ENCODE measurements at regions not wholly inside any gene's neighbourhood (a gene's known extent, or its start where the extent isn't known, plus 50 kb on each side); places are given as distances from the start of the nearest gene placed in this dataset.

DNA sequence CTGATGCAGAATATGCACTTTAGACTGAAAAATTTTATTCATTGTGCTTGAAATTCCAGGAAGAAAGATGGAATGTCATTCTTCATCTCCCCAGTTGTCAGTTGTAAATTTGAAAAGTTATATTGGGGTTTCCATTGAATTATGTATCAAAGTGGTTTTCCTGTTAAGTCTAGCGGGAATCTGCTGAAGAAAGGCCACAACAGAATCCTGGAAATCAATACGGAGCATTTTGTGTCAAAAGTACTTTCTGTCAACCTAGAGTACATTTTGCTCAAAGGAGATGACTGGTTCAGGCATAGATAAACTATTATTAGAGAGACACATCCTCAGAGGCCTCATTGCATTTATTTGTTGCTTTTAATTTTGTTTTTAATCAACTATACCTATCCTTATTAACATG, 538.2 kb upstream of the SEMA3D start:
- no peak for DNase-seq

DNA sequence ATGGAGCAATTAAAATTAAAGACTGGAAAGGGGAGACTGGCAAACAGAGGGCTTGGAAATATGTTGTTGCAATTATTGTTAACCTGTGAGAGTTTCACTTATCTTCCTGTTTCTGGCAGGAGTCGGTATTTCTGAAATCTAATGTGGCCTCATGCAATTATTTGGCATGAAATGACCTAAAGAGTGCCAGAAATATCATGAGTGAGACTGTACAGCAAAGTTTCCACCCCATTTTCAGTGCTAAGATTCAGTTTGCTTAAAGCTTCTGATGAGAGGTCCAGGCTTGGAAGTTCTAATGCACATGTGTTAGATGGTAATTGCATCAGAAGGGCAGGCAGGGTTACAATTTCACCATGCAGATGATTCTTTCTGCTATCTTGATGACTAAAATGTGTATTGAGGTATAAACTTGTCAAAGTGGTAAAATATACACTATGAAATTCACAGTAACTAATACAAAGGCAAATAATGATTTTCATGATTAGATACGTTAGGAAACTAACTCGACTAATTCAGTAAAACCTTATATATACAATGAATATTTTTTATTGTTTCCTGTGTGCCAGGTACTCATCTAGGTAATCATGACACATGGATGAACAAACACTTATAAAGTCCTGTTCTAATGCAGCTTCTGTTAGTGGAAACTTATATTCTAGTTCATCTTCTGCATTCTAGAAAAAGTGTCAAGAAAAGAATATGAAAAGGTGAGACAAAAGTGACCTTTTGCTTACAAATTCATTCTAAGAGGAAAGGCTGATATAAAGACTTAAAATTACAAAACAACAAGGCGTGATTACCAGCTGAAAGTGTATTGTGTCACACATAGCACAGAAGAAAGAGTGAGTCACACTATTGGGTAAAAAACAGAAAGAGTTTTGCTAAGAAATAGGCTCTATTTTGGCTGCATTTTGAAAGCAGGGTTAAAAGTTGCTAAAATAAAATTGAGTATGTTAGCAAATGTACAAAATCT, 533.4 kb upstream of the SEMA3D start:
- DNase-seq, result no peak

DNA sequence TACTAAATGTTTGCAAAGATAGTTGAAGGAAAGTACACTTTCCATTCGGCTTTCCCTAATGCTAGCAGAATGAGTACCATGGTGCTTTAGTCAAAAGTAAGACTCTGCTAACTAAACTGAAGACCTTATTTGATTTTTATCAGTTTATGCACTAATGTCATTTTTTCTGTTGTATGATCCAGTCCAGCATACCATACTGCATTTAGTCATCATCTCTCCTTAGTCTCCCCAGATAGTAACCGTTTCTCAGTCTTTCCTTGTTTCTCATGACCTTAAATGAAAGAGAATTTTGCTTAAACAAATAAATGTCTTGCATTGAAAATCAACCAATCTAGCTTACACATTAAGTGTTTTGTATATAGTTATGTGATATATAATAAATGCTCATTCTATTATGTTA, 529.5 kb upstream of the SEMA3D start:
- no peak for DNase-seq

DNA sequence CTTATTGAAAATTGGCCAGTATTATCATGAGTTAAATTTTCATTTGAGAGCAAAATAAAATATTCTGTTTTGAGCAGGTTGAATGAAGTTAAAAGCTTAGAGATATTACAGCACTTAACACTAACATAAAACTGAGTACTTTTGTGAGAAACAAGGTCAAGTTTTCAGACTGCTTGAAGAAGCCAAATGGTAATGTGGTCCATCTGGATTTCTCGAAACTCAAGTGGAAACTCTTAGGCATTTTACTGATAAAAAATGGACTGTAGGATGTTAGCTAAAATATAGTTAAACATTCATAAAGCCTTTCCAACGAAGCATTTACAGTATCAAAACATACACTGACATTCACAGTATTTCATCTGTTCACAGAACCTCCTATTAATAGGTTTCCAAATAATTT, 528.1 kb upstream of the SEMA3D start:
- no peak for DNase-seq

DNA sequence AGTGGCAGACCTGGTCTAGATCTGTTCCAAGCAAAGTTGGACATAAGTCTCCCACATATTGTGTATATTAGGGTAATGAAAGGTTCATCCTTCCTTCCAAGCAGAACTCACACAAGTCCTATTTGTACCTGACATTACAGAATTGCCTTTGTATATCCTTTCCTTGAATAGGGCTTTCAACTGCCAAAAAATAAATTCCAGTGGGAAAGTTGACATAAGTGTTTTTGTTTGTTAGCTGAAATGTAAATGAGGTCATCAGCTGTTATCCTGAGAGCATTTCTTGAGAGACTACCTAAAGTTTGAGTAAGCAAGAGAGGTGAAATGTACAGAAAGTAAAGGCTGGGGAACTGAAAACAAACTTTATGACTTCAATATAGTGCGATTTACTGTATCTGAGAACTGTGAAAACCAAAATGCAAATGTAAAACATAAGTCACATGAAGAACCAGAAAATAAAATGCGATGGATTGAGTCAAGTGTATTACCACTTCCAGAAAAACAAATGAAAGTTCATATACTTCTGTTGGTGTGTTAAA, 527.3 kb upstream of the SEMA3D start:
- DNase-seq, result no peak

DNA sequence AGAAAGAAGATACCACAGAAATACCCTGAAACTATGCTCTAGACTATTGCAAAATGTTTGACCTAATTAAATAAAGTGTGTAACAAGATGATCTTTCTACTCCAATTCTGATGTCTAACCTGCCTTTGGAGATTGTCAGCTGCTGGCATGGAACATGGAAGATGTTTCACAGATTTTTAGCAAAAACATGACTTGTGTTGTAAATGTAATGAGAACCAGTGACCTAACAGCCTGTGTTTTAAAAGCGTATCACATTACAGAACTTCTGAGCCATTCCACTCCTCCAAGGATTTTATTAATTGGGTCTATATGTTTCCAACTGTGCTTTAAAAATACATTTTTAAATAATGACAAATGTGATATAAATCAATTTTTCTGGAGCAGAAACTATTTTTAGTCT, 526.3 kb upstream of the SEMA3D start:
- DNase-seq, result no peak

DNA sequence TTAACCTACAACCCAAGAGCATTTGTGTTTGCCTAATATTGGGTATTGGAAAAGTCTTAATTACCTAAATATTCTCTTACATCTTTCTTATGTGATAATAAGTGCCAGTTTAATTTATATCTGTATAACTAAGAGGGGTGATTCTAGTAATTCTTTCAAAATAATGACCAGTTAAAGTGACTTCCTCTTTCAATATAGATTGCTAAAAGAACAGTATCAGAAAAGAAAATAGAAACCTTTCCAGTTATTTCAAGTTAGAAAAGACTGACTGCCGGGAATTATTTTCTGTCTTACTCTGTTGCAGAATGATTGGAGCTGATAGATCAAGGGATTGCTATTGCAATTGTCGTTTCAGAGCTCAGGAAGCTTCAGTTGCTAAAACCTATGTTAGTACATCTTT, 525.0 kb upstream of the SEMA3D start:
- no peak for DNase-seq

DNA sequence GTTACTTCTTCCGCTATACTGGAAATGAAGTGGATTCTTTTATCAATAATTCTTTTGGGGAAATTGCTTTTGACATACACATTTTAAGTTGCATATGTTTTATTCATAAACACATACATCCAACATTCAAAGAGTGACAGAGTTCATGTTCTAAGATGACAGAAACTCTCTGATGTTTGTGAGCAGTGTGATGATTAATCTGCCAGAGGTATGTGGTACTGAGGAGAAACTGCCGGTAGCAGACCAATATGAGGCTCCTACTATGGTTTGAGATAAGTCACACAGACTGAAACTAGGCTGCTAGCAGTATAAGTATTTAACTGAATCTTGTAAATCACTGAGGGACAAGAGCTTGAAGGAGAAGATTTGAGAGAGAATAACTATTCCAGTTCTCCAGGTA, 524.1 kb upstream of the SEMA3D start:
- no peak for DNase-seq

DNA sequence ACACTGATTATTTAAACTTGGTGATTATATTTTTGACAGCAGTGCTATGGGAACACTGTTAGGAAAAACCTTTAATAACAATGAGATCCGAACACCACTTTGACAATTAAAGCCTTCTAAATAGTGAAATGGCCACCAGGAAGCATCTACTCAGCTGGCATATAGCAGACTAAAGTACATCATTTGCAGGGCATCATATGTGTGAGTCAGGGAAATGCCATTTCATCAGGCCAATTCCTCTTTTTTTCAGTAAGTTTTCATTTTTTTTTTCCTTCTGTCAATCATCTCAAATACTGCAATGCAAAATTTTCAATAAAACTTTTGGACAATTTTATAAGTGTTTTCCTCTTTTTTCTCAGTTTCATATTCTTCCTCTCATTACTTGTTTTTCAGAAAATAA, 521.4 kb upstream of the SEMA3D start:
- no peak for DNase-seq

DNA sequence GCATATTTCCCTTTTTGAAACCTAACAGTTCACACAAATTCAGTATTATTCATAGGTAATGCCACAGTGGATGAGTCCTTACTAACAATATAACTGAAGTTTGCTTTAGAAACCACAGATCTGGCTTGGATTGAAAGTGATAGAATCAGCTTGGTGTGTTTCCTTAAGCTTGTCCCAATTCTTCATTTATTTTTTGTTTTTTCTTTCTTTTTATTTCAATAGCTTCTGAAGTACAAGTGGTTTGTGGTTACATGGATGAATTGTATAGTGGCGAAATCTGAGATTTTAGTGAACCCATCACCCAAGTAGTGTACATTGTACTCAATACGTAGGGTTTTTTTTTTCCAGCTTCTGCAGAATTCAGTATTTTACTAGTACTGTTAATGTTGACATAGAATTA, 518.2 kb upstream of the SEMA3D start:
- DNase-seq, result no peak

DNA sequence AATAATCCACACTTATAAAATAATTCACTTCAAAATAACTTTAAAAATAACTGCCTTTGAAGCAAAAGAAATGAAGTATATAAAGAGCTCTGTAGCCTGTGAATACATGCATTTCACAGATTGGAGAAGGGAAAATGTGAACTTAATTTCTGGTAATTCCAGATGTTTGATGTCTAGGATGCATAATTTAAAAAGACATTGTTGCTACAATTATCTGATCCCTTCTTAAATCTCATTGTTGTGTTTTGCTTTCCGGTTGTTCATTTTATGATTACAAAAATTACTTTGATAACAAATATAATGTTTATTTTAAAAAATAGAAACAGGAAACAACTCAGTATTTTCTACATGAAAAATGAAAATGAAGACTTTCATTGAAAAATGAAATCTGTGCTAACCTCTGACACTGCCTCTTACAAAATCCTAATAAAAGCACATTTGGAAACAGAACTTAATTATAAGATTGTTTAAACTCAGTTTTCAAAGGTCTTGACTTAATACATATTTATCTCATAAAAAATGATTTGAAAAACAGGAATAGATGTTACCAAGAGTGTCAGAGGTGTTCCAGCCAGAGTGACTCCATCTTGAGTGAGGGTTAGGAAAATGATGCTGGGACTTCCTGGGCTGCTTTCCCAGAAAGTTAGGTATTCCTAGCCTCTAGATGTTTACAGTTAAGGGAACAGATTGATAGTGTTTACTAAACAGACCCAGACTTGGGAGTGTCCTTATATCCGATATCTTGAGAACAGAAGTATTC, 516.6 kb upstream of the SEMA3D start:
- DNase-seq, result no peak

DNA sequence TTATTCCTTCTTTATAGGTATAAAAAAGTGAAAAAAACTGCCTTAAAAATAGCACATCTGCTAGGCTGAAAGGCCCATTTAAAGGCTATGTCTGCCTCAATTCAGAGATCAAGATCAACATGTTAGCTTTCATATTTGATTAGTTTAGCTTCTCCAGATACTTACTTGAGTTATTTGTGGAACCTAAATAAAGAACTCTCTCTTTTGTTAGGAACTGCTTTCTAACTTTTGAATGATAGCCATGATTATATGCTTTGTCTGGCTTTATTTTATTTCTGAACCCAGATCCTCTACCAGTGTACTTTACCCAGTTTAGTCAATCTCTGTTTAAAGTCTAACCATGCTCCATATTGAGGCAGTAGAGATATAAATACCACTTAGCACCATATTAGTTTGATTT, 515.5 kb upstream of the SEMA3D start:
- DNase-seq, result no peak

DNA sequence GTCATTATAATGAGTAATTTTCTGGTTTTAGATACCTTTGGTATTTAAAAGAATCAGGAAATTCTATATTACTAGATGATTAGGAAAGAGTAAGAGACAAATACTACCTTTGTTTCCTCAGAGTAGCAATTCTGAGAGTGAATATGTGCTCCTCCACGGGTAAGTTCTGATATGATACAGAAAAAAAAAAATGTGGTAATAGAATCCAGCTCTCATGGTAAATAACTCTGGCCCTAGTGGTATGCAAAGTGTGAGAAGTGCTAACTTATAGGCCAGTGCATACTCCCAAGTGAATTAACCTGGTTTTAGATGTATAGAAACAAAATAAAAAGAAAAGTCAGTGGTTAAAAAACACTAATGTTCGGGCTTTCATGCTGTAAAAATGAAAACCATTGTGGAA, 512.6 kb upstream of the SEMA3D start:
- no peak for DNase-seq

DNA sequence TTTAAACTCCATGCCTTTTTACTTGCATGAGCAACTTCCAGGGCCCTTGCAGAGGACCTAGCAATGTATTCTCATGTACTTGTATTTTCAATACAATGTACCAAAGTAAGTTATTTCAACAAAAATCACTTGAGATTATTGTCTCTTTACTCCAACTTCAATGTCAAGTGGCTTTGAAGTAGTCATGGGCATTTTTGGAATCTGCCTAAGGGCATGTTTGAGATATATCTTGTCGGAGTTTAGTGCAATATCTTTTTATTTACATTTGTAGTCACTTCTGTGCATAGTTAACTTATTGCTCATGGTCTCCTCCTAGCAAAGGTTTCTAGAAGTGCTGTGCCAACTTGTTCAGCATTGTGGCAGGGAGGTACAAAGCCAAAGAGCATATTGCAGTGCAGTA, 508.7 kb upstream of the SEMA3D start:
- DNase-seq, result no peak

DNA sequence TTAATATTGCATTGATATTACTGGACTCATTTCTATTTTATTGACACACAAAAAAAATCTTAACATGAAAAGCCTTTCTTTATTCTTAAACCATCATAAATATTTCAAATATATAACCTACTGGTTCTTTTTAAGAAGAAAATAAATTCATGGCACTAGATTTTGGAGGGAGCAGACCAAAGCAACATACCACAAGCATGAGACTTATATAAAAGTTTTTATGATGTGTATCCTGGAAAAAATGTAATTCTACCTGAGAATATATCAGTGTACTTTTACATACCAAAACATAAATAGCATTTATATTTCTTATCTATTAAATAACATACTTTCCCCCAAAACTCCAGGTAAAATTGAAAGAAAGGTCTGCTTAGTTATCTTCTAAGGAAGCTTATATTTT, 508.2 kb upstream of the SEMA3D start:
- no peak for DNase-seq

DNA sequence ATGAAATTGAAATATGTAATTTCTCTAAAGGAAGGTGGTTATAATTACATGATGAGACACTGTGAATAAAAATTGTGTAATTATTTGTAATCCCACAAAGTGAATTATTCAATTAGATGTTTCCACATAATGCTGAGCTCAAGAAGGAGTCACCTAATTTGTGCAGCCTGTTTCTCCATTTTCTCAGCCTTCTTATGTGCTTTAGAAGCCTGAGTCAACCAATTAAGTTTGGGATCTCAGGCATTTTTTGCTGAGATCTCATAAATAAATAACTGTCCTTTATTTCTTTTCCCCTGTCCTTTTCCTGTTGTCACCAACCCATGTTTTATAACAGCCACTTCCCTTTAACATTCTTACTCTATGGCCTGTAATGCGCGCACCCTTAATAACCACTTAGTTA, 506.5 kb upstream of the SEMA3D start:
- DNase-seq, result no peak

DNA sequence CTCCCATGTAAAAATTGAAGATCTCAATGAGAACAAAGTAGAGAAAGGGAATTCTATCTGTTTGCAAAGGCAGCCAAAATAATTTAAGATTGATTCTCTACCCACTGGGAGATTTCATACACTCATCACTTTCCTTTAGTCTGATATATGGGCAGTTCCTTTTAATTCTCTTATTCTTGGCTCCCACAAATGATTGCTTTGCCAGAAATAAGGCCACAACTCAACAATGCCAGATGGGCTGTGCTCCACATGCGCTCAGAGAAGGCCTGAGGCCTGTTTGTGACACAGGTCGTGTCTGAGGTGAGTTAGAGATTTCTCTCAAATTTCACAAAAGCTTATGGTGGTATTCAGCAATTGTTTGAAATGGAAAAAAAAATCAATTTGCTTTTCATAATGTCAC, 501.9 kb upstream of the SEMA3D start:
- no peak for DNase-seq

DNA sequence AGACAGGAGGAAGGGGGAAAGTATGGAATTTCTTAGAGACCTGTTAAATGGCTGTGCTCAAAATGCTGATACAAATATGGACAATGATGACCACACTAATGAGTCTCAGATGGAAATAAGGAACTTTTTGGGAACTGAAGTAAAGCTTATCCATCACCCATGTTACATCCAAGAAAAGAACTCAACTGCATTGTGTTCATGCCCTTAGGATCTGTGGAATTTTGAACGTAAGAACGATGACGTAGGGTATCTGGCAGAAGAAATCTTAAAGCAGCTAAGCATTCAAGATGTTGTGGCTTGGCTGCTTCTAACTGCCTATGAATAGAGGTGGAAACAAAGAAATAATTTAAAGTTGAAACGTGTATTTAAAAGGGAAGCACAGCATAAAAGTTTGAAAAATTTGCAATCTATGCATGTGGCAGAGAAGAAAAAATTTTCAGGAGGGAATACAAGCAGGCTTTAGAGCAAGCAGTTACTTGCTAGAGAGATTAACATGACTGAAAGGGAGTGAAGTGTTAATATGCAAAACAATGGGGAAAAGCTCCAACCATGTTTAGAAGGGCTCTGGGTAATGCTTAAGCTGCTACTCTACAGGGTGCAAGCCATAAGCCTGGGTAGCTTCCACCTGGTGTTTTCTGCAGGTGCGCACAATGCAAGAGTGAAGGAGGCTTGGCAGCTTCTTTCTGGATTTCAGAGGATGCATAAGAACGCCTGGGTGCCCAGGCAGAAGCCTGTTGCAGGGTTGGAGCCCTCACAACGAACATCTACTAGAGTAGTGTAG, 499.7 kb upstream of the SEMA3D start:
- no peak for DNase-seq

DNA sequence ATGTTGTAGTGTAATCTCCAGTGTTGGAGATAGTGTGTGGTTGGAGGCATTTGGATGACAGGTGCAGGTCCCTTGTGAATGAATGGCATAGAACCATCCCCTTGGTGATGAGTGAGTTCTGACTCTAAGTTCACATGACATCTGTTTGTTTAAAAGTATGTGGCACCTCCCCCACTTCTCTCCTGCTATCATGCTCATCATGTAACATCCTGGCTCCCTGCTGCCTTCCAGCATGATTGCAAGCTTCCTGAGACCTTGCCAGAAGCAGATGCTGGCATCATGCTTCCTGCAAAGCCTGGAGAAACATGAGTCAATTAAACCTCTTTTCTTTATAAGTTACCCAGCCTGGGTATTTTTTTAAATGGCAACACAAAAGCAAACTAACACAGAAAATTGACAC, 499.0 kb upstream of the SEMA3D start:
- DNase-seq, result no peak

DNA sequence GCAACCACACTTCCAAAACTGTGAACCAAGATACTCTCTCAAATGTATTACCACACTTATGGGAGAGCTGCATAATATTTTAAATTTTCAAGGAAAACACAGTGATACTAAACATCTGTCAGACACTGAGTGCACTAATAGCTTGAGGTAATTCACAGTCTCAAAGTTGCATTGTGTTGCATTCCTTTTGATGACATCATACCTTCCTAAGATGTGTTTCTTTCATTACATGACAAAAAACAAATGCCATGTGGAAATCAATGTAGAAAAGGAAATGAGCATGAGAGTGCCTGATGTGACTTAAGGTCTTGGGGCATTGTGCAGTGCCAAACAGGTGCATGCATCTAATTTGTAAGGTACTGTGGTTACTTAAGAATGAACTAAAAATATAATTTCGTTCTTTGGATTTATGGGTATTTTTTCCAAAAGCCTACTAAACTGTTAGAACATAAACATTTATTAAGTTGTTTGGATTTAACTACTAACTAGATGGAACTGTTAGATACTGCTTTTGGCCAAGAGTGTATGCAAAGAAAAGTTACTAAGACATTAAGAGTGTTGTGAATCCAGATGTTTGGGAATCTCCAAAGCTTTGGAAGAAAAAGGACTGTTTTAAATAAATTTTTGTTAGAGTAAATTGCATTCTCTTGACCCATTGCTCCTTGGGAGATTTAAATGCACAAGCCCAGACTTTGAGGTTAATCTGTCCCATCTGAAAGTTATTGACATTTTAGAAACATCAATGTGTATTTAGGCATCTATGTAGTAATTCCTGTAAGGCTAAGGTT, 496.2 kb upstream of the SEMA3D start:
- DNase-seq, result no peak

DNA sequence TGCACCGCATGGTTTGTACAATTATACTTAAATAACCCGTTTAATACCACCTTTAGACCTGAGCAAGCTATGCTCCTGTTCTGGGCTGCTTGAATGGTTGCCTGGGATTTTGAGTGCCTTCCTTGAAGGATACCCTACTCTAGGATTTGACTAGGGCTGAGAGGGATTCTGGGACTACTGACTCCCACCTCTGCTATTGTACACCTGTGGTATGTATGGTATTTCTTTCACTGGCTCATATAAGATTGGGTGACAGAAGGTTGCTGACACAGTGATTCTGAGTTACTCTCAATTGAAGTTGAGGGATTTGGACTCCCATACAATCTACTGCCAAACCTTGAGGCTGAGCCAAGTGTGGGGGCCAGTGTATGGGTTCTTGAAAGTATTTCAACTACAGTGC, 494.4 kb upstream of the SEMA3D start:
- no peak for DNase-seq
